ENCODE measurements at regions not wholly inside any gene's neighbourhood (a gene's known extent, or its start where the extent isn't known, plus 50 kb on each side); places are given as distances from the start of the nearest gene placed in this dataset.

DNA sequence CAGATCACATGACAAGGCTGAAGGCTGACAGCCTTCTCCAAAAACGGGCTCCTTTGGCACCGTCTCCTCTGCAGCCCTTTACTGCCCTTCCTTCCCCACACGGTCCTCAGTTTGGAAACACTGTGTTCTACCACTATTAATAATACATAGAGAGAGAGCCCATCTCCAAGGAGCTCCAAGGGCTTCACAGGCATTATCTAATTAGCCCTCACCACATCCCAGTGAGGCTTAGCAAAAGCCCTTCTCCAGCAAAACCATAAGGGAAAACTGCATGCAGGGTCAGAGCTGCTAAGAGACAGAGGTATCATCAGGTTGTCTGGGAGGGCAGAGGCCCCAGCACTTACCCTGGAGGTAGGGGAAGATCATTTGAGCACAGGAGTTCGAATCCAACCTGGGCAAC is 169.3 kb upstream of the JARID2 start:
- TF ChIP-seq CTCF (IDR thresholded peaks at IDR 0.05; ENCODE audit: low read length) (no peak), EZH2 (optimal IDR thresholded peaks at IDR 0.05; ENCODE audit: low read depth, low read length) (no peak)

Measured in MM.1S (cell line).